ENCODE measurements at regions not wholly inside any gene's neighbourhood (a gene's known extent, or its start where the extent isn't known, plus 50 kb on each side); places are given as distances from the start of the nearest gene placed in this dataset.

GRCh38 chr15:29472901-29473445, 203.4 kb upstream of the NSMCE3 start:
- H3K9me3 Mint-ChIP-seq, result no peaks in the 10 kb centered on the region
- H3K36me3 Mint-ChIP-seq, result no peaks in the 10 kb centered on the region
- TF ChIP-seq CTCF (IDR thresholded peaks at IDR 0.05; ENCODE audit: unreplicated experiment), result no peak
- peaks cover 7% of the 10 kb centered on the region for H3K27me3 Mint-ChIP-seq (ENCODE audit: low read depth)
- no peak overlapping the region for H3K27ac Mint-ChIP-seq
- H3K4me3 Mint-ChIP-seq, result no peak overlapping the region
- no peaks in the 10 kb centered on the region for H3K4me1 Mint-ChIP-seq
- no peak for DNase-seq (ENCODE audit: low spot score in 2 of 2, unreplicated experiment in 2 of 2)

- Mint-ChIP-seq H3K36me3 (no peaks in the 10 kb centered on the region), H3K9me3 (no peaks in the 10 kb centered on the region), H3K4me1 (no peaks in the 10 kb centered on the region), H3K27ac (no peak overlapping the region), H3K27me3 (ENCODE audit: low read depth) (peaks cover 7% of the 10 kb centered on the region), H3K4me3 (no peak overlapping the region)
- TF ChIP-seq CTCF (IDR thresholded peaks at IDR 0.05; ENCODE audit: unreplicated experiment), result no peak
- DNase-seq (ENCODE audit: low spot score in 2 of 2, unreplicated experiment in 2 of 2), result no peak
Measured at GRCh38 chr15:29471757-29472156, 202.1 kb upstream of the NSMCE3 start.

GRCh38 chr15:29471306-29471705, 201.7 kb upstream of the NSMCE3 start:
- no peak overlapping the region for H3K4me3 Mint-ChIP-seq
- H3K36me3 Mint-ChIP-seq, result no peaks in the 10 kb centered on the region
- peaks cover 7% of the 10 kb centered on the region for H3K27me3 Mint-ChIP-seq (ENCODE audit: low read depth)
- DNase-seq (ENCODE audit: low spot score in 2 of 2, unreplicated experiment in 2 of 2), result no peak
- H3K27ac Mint-ChIP-seq, result no peak overlapping the region
- TF ChIP-seq CTCF (IDR thresholded peaks at IDR 0.05; ENCODE audit: unreplicated experiment), result no peak
- no peaks in the 10 kb centered on the region for H3K4me1 Mint-ChIP-seq
- H3K9me3 Mint-ChIP-seq, result no peaks in the 10 kb centered on the region

GRCh38 chr15:29470794-29471193, 201.2 kb upstream of the NSMCE3 start:
- no peaks in the 10 kb centered on the region for H3K36me3 Mint-ChIP-seq
- no peak for TF ChIP-seq CTCF (IDR thresholded peaks at IDR 0.05; ENCODE audit: unreplicated experiment)
- no peaks in the 10 kb centered on the region for H3K9me3 Mint-ChIP-seq
- no peak for DNase-seq (ENCODE audit: low spot score in 2 of 2, unreplicated experiment in 2 of 2)
- no peak overlapping the region for H3K4me3 Mint-ChIP-seq
- H3K4me1 Mint-ChIP-seq, result no peaks in the 10 kb centered on the region
- no peak overlapping the region for H3K27ac Mint-ChIP-seq
- H3K27me3 Mint-ChIP-seq (ENCODE audit: low read depth), result peaks cover 10% of the 10 kb centered on the region

GRCh38 chr15:29470311-29470710, 200.7 kb upstream of the NSMCE3 start:
- no peaks in the 10 kb centered on the region for H3K4me1 Mint-ChIP-seq
- no peak overlapping the region for H3K4me3 Mint-ChIP-seq
- no peaks in the 10 kb centered on the region for H3K36me3 Mint-ChIP-seq
- no peaks in the 10 kb centered on the region for H3K9me3 Mint-ChIP-seq
- peaks cover 10% of the 10 kb centered on the region for H3K27me3 Mint-ChIP-seq (ENCODE audit: low read depth)
- DNase-seq (ENCODE audit: low spot score in 2 of 2, unreplicated experiment in 2 of 2), result no peak
- no peak for TF ChIP-seq CTCF (IDR thresholded peaks at IDR 0.05; ENCODE audit: unreplicated experiment)
- no peak overlapping the region for H3K27ac Mint-ChIP-seq

GRCh38 chr15:29468899-29469298, 199.3 kb upstream of the NSMCE3 start:
- Mint-ChIP-seq H3K4me1 (no peaks in the 10 kb centered on the region), H3K4me3 (no peak overlapping the region), H3K9me3 (no peaks in the 10 kb centered on the region), H3K36me3 (no peaks in the 10 kb centered on the region), H3K27me3 (ENCODE audit: low read depth) (peaks cover 12% of the 10 kb centered on the region), H3K27ac (no peak overlapping the region)
- TF ChIP-seq CTCF (IDR thresholded peaks at IDR 0.05; ENCODE audit: unreplicated experiment), result no peak
- no peak for DNase-seq (ENCODE audit: low spot score in 2 of 2, unreplicated experiment in 2 of 2)
